Keratinocyte (primary cell): ENCODE measurements at regions not wholly inside any gene's neighbourhood (a gene's known extent, or its start where the extent isn't known, plus 50 kb on each side); places are given as distances from the start of the nearest gene placed in this dataset.
"Not testable (repeated sequence)": the region's sequence is repeated elsewhere in the genome, so short reads cannot be mapped to it uniquely, and the experiment has no call there.

Experiments used
- CTCF ChIP-seq, 3 experiments: IDR thresholded peaks in 1 of 3; conservative IDR thresholded peaks in 1 of 3; optimal IDR thresholded peaks in 1 of 3; 2 replicates in 2 of 3; 3 replicates in 1 of 3; pipeline versions ENCODE3 to v1.5.1; 2011; ENCODE audit warnings: low read length in 3 of 3, mild to moderate bottlenecking in 3 of 3, moderate library complexity in 2 of 3, control low read depth in 1 of 3, inconsistent platforms in 1 of 3; ENCODE audit not compliant: insufficient read depth in 2 of 3; ENCODE audit errors: extremely low read depth in 1 of 3
- EZH2 ChIP-seq: IDR thresholded peaks from one replicate; pipeline ENCODE4 v1.6.1; 2012; ENCODE audit warnings: inconsistent platforms, mild to moderate bottlenecking, low read length, moderate library complexity

- TF ChIP-seq EZH2; CTCF (optimal IDR thresholded peaks at IDR 0.05 in 1 of 3, IDR thresholded peaks at IDR 0.05 in 1 of 3, conservative IDR thresholded peaks at IDR 0.05 in 1 of 3; ENCODE audit: extremely low read depth in 1 of 3, insufficient read depth in 2 of 3, low read length in 3 of 3): not testable (repeated sequence)
Observed at GRCh38 chr9:11196840-11197365, 584.1 kb upstream of the PTPRD start.
